Stimulated activated CD8-positive, alpha-beta memory T cell treated with anti-CD3 and anti-CD28 coated beads, Interleukin-7, amount 100 ng/mL, for 48 hours (primary cell): ENCODE measurements at regions not wholly inside any gene's neighbourhood (a gene's known extent, or its start where the extent isn't known, plus 50 kb on each side); places are given as distances from the start of the nearest gene placed in this dataset.

ENCODE experiments used
- DNase-seq, 2 donors: peaks; one replicate each; pipeline ENCODE4 v3.0.0-alpha.2; 2020; ENCODE audit warnings: low read depth in 1 of 2; ENCODE audit errors: extremely low read depth in 1 of 2

- DNase-seq = no peak
Measured at GRCh38 chr7:7044806-7045205, 137.5 kb upstream of the C1GALT1 start.

DNA sequence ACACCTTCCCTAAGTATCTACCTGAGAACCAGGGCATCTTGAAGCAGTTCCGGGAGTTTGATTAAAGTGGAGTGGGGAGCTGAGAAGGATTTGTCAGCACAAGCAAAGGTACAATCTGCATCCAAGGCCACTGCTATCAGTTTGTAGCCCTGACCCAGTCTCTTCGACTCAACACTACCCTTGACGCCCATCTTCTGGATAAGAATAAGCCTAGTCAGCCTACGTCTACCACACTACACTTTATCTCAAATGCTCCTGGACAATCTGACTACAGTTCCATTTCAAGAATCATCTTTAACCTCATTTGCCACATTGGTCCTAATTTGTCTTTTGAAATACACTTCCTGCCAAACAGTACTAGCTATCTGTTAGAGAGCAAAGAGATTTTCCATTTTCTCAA lies 134.1 kb upstream of the C1GALT1 start:
- DNase-seq = no peak

DNA sequence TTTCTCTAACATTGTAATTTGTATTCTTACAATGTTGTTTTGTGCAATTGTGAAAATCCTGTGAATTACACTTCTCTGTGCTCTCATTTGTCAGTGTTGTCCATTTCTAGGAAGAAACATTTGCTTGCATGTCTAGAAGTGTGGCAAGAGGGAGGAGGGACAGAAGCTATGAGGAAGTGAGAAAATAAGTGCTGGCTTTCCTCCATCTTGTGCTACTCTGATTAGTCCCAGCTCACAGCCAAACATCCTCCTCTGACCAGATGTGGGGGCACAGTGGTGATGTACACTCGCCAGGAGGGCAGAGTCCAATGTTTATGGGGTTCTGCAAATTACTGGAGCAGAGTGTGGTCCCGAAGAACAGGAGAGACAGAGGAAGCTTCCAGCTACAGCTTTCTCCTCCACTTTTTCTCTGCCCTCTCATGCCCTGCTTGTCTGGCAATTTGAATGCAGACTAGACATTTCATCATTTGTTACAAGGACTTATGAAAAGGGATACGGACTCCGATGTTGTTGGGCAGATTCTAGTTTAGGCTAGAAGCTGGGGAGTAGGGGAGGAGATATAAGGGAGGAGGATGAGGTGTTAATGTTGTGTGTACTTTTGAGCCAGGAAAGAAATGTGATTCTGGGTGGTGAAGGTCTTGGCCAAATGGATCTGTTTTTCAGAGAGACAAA lies 131.0 kb upstream of the C1GALT1 start:
- DNase-seq = no peak

DNA sequence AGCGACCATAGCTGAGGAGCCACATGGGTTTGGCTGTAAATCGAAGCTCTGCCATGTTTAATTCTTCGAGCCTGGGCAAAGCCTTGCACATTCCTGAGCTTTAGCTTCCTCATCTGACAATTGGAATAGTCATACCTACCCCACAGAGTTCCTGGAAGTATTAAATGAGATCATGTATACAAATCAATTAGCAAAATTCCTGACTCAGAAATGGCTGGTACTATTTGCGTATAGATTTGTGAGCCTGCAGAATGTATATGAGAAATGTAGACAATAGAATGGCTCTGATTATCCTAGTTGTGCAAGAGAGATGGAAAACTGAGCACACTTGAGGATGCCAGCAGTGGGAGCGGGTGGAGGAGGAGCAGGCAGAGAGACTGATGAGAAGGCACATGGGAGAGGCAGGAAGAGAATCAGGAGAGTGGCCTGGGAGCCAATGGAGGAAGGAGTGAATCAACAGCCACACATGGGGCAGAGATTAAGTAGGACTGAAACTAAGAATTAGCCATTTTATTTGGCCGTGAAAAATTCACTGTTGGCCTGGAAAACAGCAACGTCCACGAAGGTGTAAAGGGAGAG lies 128.0 kb upstream of the C1GALT1 start:
- no peak for DNase-seq

DNA sequence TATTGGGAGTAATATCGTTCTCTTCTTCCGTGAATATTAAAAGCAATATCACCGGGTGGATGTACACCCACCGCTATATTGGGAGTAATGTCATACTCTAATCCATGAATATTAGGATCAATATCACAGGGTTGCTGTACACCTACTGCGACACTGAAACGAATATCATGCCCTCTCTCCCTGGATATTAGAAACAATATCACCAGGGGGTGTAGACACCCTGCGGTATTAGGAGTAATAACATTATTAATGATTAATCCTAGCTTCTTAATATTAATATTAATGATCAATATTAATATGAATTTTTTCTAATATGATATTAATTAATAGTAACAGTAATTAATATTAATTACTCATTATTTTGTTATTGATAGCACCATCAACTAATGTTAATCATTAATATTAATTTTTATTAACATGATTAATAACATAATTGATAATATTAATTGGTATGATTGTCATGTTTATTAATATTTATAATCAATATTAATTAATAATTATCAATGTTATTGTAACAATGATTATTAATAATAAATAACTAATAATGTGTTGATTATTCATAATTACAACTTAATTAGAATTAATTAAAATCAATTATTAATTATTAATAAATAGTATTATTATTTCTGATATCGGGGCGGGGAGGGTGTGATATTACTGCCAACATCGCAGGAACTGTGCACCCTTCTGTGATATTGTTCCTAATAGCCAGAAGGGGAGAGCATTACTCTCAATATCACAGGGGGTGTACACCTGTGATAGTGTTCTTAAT lies 121.3 kb upstream of the C1GALT1 start:
- DNase-seq = no peak

DNA sequence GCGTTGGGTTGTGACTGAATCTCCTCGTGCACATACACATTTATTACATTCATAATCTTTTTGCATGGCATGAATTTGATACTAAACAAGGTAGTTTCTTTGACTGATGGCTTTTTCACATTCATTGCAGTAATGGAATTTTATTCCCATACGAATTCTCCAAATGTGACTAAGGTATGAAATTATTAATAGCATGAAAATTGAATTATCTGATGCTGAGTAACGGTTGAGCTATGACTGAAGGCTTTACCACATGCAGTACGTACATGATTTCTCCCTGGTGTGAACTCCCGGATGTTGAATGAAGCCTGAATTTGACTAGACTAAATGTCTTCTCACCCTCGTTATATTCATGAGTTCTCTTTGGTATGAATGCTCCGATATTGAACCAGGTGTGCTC lies 104.4 kb upstream of the C1GALT1 start:
- DNase-seq = no peak

DNA sequence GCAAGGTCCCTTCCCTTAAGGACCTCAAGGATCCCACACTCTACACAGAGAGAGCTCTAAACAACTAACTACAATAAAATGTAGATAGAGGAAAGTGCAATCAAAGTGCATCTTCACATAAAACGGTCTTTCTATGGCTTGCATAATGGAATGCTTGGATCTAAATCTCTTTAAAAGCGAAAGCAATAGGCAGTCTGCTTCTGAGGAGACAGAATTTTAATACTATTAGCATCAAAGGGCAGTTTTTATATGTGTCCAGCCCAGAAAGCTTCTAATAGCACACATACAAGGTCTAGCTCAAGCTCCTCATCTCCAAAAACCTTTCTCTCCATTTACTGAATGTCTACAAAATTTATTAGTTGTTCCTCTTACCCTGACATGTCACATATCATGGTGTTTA lies 101.5 kb upstream of the C1GALT1 start:
- no peak for DNase-seq

DNA sequence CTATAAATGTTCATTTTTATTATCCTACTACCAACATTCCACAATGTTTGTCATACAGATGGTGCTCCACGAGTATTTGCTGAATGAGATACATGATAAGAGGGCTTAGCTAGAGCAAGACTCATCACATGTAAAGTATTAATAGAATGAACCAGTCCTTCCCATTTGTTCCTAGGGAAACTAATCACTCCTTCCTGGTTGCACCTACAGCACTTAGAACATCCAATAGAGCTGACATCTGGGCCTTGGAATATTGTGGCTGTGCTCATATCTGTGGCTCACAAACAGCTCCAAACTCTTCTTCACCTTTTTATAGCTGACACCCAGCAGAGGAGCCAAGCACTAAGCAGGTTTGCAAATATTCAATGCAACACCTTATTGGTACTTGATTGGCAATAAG lies 91.9 kb upstream of the C1GALT1 start:
- no peak for DNase-seq

- no peak for DNase-seq
Measured at GRCh38 chr7:7098280-7098818, 84.0 kb upstream of the C1GALT1 start.

GRCh38 chr7:7099584-7100014 lies 82.7 kb upstream of the C1GALT1 start:
- DNase-seq = no peak

DNA sequence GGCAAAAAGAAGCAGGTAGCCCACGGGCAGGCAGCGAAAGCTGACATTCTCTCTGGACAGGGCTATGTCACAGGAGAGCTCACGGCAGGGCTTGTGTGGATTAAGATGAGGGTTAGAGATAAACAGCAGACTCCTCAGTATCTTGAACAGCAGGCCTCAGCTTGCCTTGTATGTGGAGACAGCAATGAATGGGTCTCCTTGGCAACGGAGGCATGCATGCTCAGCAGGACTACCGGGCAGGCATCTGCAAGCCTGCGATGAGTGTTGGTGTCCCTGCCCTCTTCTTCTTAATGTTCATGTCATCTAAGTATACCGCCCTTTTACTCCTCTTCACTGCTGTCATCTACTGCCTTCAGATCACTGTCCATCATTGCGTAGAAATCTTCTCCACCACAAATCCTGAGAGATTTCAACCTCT lies 81.9 kb upstream of the C1GALT1 start:
- no peak for DNase-seq

GRCh38 chr7:7102906-7103305 lies 79.4 kb upstream of the C1GALT1 start:
- DNase-seq = no peak

DNA sequence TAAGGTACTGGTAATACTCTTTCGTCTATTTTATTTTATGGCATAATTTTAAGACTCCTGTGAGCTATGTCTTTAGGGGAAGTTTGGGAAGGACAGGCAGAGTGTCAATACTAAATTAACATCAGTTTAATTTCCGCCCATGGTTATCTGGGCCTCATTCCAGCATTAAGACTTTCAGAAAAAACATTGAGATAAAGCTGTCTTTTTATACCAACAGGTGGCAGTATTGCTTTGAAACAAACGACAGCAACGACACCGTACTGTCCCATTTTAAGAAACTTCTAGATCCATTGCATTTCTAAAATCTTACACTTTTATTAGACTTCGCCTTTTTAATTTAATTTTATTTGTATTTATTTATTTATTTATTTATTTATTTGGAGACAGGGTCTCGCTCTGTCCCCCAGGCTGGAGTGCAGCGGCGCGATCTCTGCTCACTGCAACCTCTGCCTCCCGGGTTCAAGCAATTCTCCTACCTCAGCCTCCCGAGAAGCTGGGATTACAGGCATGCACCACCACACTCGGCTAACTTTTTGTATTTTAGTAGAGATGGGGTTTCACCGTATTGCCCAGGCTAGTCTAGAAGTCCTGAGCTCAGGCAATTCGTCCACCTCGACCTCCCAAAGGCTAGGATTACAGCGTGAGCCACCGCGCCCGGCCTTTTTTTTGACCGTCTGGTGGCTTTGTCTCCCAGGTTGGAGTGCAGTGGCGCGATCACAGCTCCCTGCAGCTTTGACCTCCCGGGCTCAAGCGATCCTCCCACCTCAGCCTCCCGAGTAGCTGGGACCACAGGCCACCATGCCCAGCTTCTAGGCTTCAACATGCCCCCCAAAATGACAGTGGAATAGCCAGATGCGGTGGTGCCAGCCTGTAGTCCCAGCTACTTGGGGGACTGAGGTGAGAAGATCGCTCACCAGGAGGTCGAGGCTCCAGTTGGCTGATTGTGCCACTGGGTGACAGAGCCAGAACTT lies 78.7 kb upstream of the C1GALT1 start:
- DNase-seq = no peak

DNA sequence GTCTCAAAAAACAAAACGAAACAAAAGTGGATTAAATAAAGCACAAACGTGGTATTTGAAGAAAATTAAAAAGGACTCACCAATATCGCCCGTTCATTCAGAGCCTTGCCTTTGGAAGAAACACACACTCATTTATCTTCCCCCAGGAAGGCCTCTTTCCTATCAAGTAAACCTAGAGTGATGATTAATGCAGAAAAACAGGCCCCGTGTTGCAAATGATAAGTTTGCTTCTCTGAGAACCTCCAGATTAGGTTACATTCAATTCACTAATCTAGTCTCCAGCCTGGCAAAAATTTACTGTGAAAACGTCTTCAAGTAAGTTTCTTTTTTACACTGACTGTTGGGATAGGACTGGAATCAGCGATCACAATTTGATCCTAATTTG lies 78.0 kb upstream of the C1GALT1 start:
- DNase-seq = no peak

- DNase-seq = no peak
Measured at GRCh38 chr7:7104971-7105370, 77.4 kb upstream of the C1GALT1 start.

DNA sequence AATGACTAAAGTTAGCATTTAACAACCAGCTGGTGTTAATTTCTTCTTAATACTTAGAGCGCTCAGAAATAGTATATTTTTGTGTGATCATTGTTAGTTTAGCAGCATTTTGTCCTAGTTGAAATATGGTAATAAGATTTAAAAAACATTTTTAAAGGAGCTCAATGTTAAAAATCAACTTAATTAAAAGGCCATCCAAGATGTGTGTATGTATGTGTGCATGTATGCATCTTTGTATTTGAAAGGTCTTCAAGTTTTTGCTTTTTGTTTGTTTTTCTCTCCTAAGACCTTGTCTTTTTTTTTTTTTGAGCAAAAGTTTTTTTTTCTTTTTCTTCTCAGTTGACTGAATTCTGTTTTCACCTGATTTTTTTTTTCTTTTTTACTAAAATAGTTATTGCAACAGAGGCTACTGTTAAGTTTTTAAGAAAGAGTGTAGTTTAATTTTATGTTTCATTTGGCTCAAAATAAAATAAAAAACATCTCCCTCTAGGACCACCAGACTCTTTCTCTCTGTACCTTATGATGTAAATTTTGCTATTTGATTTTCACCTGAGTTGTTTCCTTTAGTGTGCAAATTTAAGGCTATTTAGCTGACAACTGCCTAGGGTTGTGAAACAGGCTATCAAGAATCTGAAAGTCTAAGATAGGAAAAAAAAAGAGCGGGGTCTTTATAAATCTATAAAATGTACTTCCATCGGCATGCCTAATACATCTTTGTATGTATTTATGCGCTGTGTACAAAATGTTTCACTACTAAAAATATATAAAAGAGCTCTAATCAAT lies 76.4 kb upstream of the C1GALT1 start:
- no peak for DNase-seq

DNA sequence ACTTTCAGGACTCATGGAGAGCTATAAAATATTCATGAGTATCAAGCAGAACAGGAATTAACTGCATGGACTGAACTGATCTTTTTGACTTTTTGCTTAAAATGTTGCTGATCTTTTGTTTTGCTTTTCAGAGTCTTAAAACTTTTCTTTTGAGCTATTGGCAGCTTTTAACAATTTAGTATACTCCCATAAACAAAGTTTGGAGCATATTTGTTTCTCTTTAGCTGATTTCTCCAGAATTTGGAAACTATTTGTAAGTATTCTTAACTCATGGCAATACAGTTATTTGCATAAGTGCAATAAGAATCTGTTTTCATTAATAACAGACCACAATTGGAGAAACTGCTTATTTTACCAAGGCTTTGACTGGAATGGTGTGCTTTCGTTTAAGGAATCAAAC lies 73.4 kb upstream of the C1GALT1 start:
- DNase-seq = no peak

DNA sequence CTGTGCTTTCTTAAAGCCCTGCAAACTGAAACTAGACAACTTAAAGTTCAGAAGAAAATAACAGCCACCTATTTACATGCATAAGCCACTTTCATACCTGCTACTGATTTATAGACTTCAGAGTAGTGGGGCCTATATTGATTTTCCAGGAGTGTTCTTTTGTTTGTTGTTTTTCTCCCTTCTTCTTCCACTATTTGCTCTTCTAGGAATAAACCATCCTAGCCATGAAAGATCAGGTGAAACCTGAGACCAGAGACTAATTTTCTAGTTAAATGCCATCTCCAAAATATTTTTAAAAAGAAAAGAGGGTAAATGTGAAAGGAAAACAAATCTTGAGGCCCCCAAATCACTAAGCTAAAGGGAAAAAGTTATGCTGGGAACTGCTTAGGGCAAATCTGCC lies 72.4 kb upstream of the C1GALT1 start:
- no peak for DNase-seq

DNA sequence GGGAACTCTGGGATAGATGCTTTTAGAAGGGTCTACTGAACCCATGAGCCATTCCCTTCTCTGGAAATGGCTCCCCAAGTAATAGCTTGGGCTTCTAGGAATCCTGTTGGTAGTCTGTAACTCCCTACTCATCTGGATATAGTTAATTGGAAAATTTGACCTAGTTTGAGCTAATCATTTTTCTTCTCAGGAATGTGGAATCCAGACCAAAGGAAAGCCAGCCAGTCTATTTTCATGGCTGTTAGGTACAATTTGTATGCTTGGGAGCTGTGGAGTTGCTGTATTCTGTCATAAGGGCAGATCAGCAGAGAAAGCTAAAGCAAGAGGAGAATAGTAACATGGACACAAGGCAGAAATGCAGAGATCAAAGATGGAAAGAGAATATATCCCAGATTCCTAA lies 71.6 kb upstream of the C1GALT1 start:
- DNase-seq = no peak

DNA sequence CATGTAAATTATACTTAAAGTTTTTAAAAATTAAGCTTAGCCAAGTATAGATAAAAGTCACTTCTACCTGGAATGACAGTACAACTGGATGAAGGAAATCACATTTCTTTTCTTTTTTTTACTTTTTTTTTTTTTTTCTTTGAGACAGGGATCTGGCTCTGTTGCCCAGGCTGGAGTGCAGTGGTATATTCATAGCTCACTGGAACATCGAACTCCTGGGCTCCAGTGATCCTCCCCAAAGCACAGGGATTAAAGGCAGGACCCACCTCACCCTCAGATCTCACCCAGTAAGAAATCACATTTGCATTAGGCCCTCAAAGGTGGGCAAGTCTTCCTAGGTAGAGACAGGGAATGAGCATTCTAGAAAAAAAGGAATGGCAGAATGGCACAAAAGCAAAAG lies 69.5 kb upstream of the C1GALT1 start:
- no peak for DNase-seq
